Vagina (tissue), 2 donors: ENCODE measurements at regions not wholly inside any gene's neighbourhood (a gene's known extent, or its start where the extent isn't known, plus 50 kb on each side); places are given as distances from the start of the nearest gene placed in this dataset.

Experiments
- DNase-seq, 2 donors: peaks; one replicate each; pipeline ENCODE4 v3.0.0-alpha.2; 2017; ENCODE audit errors: extremely low spot score in 2 of 2
- H3K27ac ChIP-seq: fragments of 200-600 bp; sonication (generic); one replicate; pipeline ENCODE4 v1.5.1; 2019
- H3K27me3 ChIP-seq: fragments of 200-600 bp; sonication (generic); one replicate; pipeline ENCODE4 v1.5.1; 2019
- H3K36me3 ChIP-seq, 2 donors: fragments of 200-600 bp; sonication (generic); one replicate each; pipeline ENCODE4 v1.5.1; 2017 to 2019
- H3K4me1 ChIP-seq: fragments of 200-600 bp; sonication (generic); one replicate; pipeline ENCODE4 v1.5.1; 2019
- H3K4me3 ChIP-seq, 2 donors: fragments of 200-600 bp; sonication (generic); 1 replicate in 1 of 2; 2 replicates in 1 of 2; pipeline ENCODE4 v1.5.1; 2016 to 2019
- H3K9me3 ChIP-seq: fragments of 200-600 bp; sonication (generic); one replicate; pipeline ENCODE4 v1.5.1; 2019
- POLR2A ChIP-seq, 2 donors: fragments of 450-650 bp; IDR thresholded peaks; one replicate each; pipeline ENCODE4 v1.6.1; 2017; ENCODE audit warnings: antibody characterized with exemption in 2 of 2, mild to moderate bottlenecking in 2 of 2, moderate library complexity in 2 of 2
- POLR2AphosphoS5 ChIP-seq, 2 donors: sonication (generic); formaldehyde crosslinking; IDR thresholded peaks; one replicate each; pipeline ENCODE4 v1.9.0; 2017; ENCODE audit warnings: antibody characterized with exemption in 2 of 2, mild to moderate bottlenecking in 2 of 2, low read depth in 1 of 2; ENCODE audit not compliant: insufficient read depth in 1 of 2
- intact Hi-C: fragments of 100-400 bp; cut with DNase I; formaldehyde crosslinking; loops from one replicate; pipeline ENCODE4 v1.15.1; 2023
- TF ChIP-seq, protein P1 (sequence below), 3 experiments: fragments of 450-650 bp in 2 of 3; fragments of 200-600 bp in 1 of 3; sonication (generic) in 1 of 3; IDR thresholded peaks; one replicate each; pipeline ENCODE4 v1.5.1; 2017 to 2019; ENCODE audit warnings: antibody characterized with exemption in 3 of 3, mild to moderate bottlenecking in 2 of 3, moderate library complexity in 2 of 3

DNA sequence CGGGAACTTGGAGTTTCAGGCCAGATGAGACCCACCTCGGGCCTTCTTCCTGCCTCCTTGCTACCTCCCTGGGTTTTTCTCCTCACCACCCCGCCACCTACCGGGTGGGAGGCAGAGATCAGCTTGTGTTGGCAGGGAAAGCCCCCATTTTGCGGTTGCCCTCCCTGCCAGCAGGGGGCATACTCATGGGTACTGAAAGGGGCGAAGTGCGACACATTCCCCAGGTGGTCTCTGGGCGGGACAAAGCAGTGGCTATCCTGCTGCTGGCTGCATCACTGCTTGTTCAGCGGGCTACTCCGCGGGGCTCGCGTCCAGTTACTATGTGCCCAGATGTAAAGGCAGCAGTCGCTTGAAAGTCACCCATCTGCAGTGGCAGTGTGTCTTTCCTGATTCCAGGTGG, 330.3 kb downstream of the PDHA2 start:
- no peaks in the 10 kb centered on the region for H3K36me3 ChIP-seq
- no peak overlapping the region for H3K4me3 ChIP-seq
- no peaks in the 10 kb centered on the region for H3K4me1 ChIP-seq
- TF ChIP-seq POLR2AphosphoS5 (IDR thresholded peaks at IDR 0.05; ENCODE audit: insufficient read depth in 1 of 2, low read depth in 1 of 2) (no peak), POLR2A (IDR thresholded peaks at IDR 0.05) (no peak)
- TF ChIP-seq, protein P1, sequence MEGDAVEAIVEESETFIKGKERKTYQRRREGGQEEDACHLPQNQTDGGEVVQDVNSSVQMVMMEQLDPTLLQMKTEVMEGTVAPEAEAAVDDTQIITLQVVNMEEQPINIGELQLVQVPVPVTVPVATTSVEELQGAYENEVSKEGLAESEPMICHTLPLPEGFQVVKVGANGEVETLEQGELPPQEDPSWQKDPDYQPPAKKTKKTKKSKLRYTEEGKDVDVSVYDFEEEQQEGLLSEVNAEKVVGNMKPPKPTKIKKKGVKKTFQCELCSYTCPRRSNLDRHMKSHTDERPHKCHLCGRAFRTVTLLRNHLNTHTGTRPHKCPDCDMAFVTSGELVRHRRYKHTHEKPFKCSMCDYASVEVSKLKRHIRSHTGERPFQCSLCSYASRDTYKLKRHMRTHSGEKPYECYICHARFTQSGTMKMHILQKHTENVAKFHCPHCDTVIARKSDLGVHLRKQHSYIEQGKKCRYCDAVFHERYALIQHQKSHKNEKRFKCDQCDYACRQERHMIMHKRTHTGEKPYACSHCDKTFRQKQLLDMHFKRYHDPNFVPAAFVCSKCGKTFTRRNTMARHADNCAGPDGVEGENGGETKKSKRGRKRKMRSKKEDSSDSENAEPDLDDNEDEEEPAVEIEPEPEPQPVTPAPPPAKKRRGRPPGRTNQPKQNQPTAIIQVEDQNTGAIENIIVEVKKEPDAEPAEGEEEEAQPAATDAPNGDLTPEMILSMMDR (IDR thresholded peaks at IDR 0.05) = no peak
- H3K27me3 ChIP-seq = no peaks in the 10 kb centered on the region
- DNase-seq = no peak
- H3K9me3 ChIP-seq = no peaks in the 10 kb centered on the region
- H3K27ac ChIP-seq = no peak overlapping the region
- intact Hi-C loops = no loop called here

DNA sequence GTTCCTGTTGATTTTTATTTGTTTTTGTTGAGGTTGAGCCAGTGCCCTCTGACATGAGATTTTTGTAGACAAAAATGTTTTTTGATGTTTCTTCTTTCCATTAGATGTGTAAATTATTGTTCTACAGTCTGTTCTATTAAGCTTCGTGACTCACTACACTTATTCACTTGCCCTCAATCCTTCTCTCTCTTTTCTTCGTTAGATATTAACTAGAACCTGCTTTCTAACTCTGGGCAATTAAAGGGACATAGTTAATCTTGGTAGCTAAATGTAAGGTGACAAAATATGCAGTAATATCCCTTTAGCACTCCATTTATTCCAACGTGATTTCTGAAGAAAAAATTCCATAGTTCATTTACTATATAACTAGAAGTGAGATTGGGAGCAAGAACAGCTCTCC, 333.9 kb downstream of the PDHA2 start:
- H3K4me3 ChIP-seq = no peak overlapping the region
- H3K36me3 ChIP-seq = no peaks in the 10 kb centered on the region
- no peaks in the 10 kb centered on the region for H3K4me1 ChIP-seq
- DNase-seq = no peak
- intact Hi-C loops = no loop called here
- no peak for TF ChIP-seq POLR2A (IDR thresholded peaks at IDR 0.05)
- TF ChIP-seq POLR2AphosphoS5 (IDR thresholded peaks at IDR 0.05; ENCODE audit: insufficient read depth in 1 of 2, low read depth in 1 of 2) = no peak
- TF ChIP-seq, protein P1 (IDR thresholded peaks at IDR 0.05) = no peak
- H3K27me3 ChIP-seq = no peaks in the 10 kb centered on the region
- H3K27ac ChIP-seq = no peak overlapping the region
- H3K9me3 ChIP-seq = no peaks in the 10 kb centered on the region

DNA sequence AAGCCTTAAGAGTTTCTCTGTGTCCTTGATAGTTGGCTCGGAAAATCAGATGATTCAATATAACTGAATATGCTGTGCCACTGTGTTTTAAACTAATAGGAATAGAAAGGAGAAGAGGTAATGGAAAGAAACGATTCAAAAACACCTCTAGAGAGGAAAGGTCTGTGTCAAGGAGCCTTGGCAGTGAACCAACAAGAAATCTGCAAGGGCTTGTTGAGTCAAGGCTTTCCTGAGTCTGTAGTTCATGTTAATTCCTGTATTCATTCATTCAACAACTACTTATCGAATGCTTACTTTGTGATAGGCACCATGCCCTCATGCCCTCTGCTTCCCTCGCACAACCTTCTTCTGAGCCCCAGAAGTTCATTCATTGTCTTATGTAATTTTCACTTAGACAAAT, 336.0 kb downstream of the PDHA2 start:
- H3K27me3 ChIP-seq = no peaks in the 10 kb centered on the region
- no peaks in the 10 kb centered on the region for H3K4me1 ChIP-seq

DNA sequence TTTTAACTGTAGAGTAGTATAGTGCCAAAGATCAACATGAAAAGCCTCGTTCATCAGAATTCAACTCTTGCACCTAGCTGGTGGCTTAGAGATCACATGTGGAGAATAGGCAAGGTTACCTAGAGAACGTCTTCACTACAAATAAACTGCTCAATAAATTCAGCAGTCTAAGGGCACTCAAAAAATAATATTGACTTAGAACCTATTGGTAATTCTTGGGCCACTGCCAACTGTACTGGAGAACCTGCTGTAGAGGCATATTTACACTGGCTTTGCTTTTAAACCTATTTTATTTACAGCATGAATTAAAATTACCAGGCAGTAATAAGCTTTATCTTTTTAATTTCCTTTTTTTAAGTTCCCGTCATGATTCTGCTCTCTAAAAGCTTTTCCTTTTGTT, 343.7 kb downstream of the PDHA2 start:
- intact Hi-C loops = no loop called here
- Histone ChIP-seq H3K36me3 (no peaks in the 10 kb centered on the region), H3K27ac (no peak overlapping the region), H3K4me3 (no peak overlapping the region), H3K9me3 (no peaks in the 10 kb centered on the region), H3K4me1 (no peaks in the 10 kb centered on the region), H3K27me3 (no peaks in the 10 kb centered on the region)
- no peak for DNase-seq
- TF ChIP-seq POLR2A (IDR thresholded peaks at IDR 0.05) = no peak
- TF ChIP-seq, protein P1 (IDR thresholded peaks at IDR 0.05) = no peak
- TF ChIP-seq POLR2AphosphoS5 (IDR thresholded peaks at IDR 0.05; ENCODE audit: insufficient read depth in 1 of 2, low read depth in 1 of 2) = no peak

More for the DNA sequence above, 336.0 kb downstream of the PDHA2 start:
- Histone ChIP-seq H3K9me3 (no peaks in the 10 kb centered on the region), H3K27ac (no peak overlapping the region), H3K4me3 (no peak overlapping the region), H3K36me3 (no peaks in the 10 kb centered on the region)
- DNase-seq = no peak
- intact Hi-C loops = no loop called here
- no peak for TF ChIP-seq POLR2AphosphoS5 (IDR thresholded peaks at IDR 0.05; ENCODE audit: insufficient read depth in 1 of 2, low read depth in 1 of 2)
- TF ChIP-seq, protein P1 (IDR thresholded peaks at IDR 0.05) = no peak

DNA sequence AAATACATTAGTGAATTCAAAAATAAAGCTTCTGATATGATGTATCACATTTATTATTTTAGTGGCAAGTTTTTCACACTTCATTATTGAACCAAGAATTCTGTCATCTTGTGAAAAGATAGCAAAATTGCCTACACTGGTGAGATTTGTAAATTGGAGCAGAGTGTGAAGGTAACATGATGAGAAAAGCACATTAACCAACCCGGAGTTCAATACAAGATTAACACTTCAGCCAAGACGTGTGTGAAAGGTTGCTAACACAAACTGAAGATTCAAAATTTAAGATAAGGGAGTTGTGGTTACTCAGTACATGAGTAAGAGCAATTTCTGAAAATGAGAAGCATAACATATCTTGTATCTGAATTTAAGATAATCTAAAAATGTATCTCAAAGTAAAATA, 346.7 kb downstream of the PDHA2 start:
- H3K27me3 ChIP-seq = no peaks in the 10 kb centered on the region
- no peaks in the 10 kb centered on the region for H3K9me3 ChIP-seq
- no peak overlapping the region for H3K4me3 ChIP-seq
- H3K4me1 ChIP-seq = no peaks in the 10 kb centered on the region
- intact Hi-C loops = no loop called here
- TF ChIP-seq POLR2AphosphoS5 (IDR thresholded peaks at IDR 0.05; ENCODE audit: insufficient read depth in 1 of 2, low read depth in 1 of 2) (no peak), POLR2A (IDR thresholded peaks at IDR 0.05) (no peak)
- TF ChIP-seq, protein P1 (IDR thresholded peaks at IDR 0.05) = no peak
- DNase-seq = no peak
- no peaks in the 10 kb centered on the region for H3K36me3 ChIP-seq
- no peak overlapping the region for H3K27ac ChIP-seq
